ENCODE measurements at regions not wholly inside any gene's neighbourhood (a gene's known extent, or its start where the extent isn't known, plus 50 kb on each side); places are given as distances from the start of the nearest gene placed in this dataset.

DNA sequence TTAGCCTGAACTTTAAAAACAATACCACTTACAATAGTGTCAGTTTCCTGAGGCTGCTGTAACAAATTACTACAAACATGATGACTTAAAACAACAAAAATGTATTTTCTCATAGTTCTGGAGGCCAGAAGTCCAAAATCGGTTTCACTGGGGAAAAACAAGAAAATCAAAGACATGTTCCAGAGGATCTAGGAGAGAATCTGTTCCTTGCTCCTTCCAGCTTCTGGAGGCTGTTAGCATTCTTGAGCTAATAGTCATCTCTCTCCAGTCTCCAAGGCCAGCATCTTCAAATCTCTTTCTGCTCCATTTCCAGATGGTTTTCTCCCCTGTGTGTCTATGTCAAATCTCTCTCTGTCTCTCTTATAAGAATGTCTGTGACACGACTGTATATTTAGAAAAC lies 67.6 kb upstream of the TEAD1 start:
- TF ChIP-seq POLR2AphosphoS5 (IDR thresholded peaks at IDR 0.05; ENCODE audit: borderline replicate concordance, low read depth, low read length) (no peak), EZH2 (IDR thresholded peaks at IDR 0.05) (no peak), FOXP2 (optimal IDR thresholded peaks at IDR 0.05; ENCODE audit: control extremely low read depth, extremely low read length, insufficient read depth) (no peak)
